ENCODE measurements at regions not wholly inside any gene's neighbourhood (a gene's known extent, or its start where the extent isn't known, plus 50 kb on each side); places are given as distances from the start of the nearest gene placed in this dataset.
A peak's percentile ranks its signal among the peaks of the same experiment; 100 is the strongest.

DNA sequence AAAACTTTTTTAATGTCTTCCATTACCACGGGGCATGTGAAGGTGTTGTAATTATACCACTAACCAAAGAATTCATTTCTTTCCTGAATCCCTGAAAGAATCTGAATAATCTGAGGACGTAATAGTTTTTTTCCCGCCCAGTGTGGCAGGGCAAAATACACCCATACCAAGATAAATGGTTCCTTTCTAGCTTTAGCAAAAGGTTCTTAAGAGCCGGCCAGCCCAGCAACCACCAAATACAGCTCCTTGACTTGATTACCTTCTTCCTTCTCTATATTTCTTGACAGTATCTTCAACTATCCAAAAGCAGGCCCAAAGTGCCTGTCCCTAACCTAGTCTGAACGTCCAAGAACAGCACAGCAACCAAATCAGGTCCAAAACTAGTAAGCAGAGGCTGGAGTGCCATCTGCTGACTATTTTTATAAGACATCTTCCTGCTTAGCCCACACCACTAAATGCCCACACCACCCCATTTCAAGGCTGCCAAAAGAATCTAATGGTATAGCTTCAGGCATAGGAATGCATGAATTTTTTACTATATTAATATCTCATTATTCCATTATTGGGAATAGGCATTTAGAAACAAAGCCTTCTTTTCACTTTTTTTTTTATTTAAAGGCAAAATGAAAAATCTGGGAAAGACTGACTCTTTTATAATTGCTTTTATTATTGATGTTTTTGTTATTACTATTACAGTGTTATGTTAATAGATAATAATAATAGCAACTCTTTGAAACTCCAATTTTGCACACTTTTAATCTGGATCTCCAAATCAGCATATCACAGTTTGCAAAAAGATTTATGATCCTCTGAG, 524.4 kb downstream of the MED13L start:
- TF ChIP-seq, protein P1, sequence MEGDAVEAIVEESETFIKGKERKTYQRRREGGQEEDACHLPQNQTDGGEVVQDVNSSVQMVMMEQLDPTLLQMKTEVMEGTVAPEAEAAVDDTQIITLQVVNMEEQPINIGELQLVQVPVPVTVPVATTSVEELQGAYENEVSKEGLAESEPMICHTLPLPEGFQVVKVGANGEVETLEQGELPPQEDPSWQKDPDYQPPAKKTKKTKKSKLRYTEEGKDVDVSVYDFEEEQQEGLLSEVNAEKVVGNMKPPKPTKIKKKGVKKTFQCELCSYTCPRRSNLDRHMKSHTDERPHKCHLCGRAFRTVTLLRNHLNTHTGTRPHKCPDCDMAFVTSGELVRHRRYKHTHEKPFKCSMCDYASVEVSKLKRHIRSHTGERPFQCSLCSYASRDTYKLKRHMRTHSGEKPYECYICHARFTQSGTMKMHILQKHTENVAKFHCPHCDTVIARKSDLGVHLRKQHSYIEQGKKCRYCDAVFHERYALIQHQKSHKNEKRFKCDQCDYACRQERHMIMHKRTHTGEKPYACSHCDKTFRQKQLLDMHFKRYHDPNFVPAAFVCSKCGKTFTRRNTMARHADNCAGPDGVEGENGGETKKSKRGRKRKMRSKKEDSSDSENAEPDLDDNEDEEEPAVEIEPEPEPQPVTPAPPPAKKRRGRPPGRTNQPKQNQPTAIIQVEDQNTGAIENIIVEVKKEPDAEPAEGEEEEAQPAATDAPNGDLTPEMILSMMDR (IDR thresholded peaks at IDR 0.05; ENCODE audit: poor library complexity, severe bottlenecking): peak; percentile 90
- TF ChIP-seq, protein P2, sequence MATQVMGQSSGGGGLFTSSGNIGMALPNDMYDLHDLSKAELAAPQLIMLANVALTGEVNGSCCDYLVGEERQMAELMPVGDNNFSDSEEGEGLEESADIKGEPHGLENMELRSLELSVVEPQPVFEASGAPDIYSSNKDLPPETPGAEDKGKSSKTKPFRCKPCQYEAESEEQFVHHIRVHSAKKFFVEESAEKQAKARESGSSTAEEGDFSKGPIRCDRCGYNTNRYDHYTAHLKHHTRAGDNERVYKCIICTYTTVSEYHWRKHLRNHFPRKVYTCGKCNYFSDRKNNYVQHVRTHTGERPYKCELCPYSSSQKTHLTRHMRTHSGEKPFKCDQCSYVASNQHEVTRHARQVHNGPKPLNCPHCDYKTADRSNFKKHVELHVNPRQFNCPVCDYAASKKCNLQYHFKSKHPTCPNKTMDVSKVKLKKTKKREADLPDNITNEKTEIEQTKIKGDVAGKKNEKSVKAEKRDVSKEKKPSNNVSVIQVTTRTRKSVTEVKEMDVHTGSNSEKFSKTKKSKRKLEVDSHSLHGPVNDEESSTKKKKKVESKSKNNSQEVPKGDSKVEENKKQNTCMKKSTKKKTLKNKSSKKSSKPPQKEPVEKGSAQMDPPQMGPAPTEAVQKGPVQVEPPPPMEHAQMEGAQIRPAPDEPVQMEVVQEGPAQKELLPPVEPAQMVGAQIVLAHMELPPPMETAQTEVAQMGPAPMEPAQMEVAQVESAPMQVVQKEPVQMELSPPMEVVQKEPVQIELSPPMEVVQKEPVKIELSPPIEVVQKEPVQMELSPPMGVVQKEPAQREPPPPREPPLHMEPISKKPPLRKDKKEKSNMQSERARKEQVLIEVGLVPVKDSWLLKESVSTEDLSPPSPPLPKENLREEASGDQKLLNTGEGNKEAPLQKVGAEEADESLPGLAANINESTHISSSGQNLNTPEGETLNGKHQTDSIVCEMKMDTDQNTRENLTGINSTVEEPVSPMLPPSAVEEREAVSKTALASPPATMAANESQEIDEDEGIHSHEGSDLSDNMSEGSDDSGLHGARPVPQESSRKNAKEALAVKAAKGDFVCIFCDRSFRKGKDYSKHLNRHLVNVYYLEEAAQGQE (IDR thresholded peaks at IDR 0.05; ENCODE audit: borderline replicate concordance): no peak
- TF ChIP-seq RAD21 (conservative IDR thresholded peaks at IDR 0.05): peak; percentile 96
- TF ChIP-seq POLR2AphosphoS5 (IDR thresholded peaks at IDR 0.05): no peak
- no peak for TF ChIP-seq EZH2 (IDR thresholded peaks at IDR 0.05; ENCODE audit: borderline replicate concordance, insufficient read depth, low read length, poor library complexity, severe bottlenecking)
- no peak for TF ChIP-seq EP300 (conservative IDR thresholded peaks at IDR 0.05; ENCODE audit: poor library complexity, severe bottlenecking)
- no peak for TF ChIP-seq TAF1 (IDR thresholded peaks at IDR 0.05; ENCODE audit: low read depth)
- TF ChIP-seq MXI1 (conservative IDR thresholded peaks at IDR 0.05; ENCODE audit: poor library complexity, severe bottlenecking): no peak
- TF ChIP-seq SMC3 (conservative IDR thresholded peaks at IDR 0.05; ENCODE audit: poor library complexity): peak; percentile 98
